Type B pancreatic cell (in vitro differentiated cells): ENCODE measurements at regions not wholly inside any gene's neighbourhood (a gene's known extent, or its start where the extent isn't known, plus 50 kb on each side); places are given as distances from the start of the nearest gene placed in this dataset.

Experiments
- DNase-seq: peaks from one replicate; pipeline ENCODE4 v3.0.0; 2021; ENCODE audit warnings: mixed read lengths; ENCODE audit not compliant: unreplicated experiment; ENCODE audit errors: extremely low spot score
- H3K27ac Mint-ChIP-seq: 2 replicates; pipeline ENCODE4 v1.8.0; 2021; ENCODE audit warnings: mild to moderate bottlenecking, mixed read lengths
- H3K27me3 Mint-ChIP-seq: 2 replicates; pipeline ENCODE4 v1.8.0; 2021; ENCODE audit warnings: mixed read lengths
- H3K36me3 Mint-ChIP-seq: 2 replicates; pipeline ENCODE4 v1.8.0; 2021; ENCODE audit warnings: mixed read lengths
- H3K4me1 Mint-ChIP-seq: one replicate; pipeline ENCODE4 v1.8.0; 2021; ENCODE audit warnings: mixed read lengths; ENCODE audit not compliant: unreplicated experiment
- H3K4me3 Mint-ChIP-seq: 2 replicates; pipeline ENCODE4 v1.8.0; 2021; ENCODE audit warnings: mild to moderate bottlenecking, mixed read lengths
- H3K9me3 Mint-ChIP-seq: 2 replicates; pipeline ENCODE4 v1.8.0; 2021; ENCODE audit warnings: mixed read lengths
- CTCF ChIP-seq: fragments of 200-600 bp; sonication (generic); conservative IDR thresholded peaks from 2 replicates; pipeline ENCODE4 v1.5.0; 2021; ENCODE audit warnings: antibody characterized with exemption, mild to moderate bottlenecking

- Mint-ChIP-seq H3K36me3 (peaks cover 5% of the 10 kb centered on the region), H3K4me3 (no peak overlapping the region), H3K27ac (no peak overlapping the region), H3K27me3 (no peaks in the 10 kb centered on the region), H3K9me3 (no peaks in the 10 kb centered on the region), H3K4me1 (no peaks in the 10 kb centered on the region)
- TF ChIP-seq CTCF: no peak
- no peak for DNase-seq
Observed at GRCh38 chr12:75863533-75863932, 168.0 kb downstream of the PHLDA1 start.

GRCh38 chr12:75862692-75863471 is 168.7 kb downstream of the PHLDA1 start:
- no peak overlapping the region for H3K4me3 Mint-ChIP-seq
- TF ChIP-seq CTCF: no peak
- peak overlapping the region; percentile 3 for H3K27ac Mint-ChIP-seq
- no peaks in the 10 kb centered on the region for H3K9me3 Mint-ChIP-seq
- H3K4me1 Mint-ChIP-seq: no peaks in the 10 kb centered on the region
- DNase-seq: no peak
- H3K36me3 Mint-ChIP-seq: peaks cover 5% of the 10 kb centered on the region
- H3K27me3 Mint-ChIP-seq: no peaks in the 10 kb centered on the region

- TF ChIP-seq CTCF: no peak
- H3K27ac Mint-ChIP-seq: no peak overlapping the region
Observed at GRCh38 chr12:75859868-75860267, 171.7 kb downstream of the PHLDA1 start.

GRCh38 chr12:75856235-75856634 is 175.3 kb downstream of the PHLDA1 start:
- TF ChIP-seq CTCF: no peak
- H3K36me3 Mint-ChIP-seq: no peaks in the 10 kb centered on the region
- no peaks in the 10 kb centered on the region for H3K27me3 Mint-ChIP-seq
- no peak overlapping the region for H3K27ac Mint-ChIP-seq
- DNase-seq: no peak
- H3K4me1 Mint-ChIP-seq: peaks cover 14% of the 10 kb centered on the region
- H3K4me3 Mint-ChIP-seq: no peak overlapping the region
- H3K9me3 Mint-ChIP-seq: no peaks in the 10 kb centered on the region

More at GRCh38 chr12:75859868-75860267, 171.7 kb downstream of the PHLDA1 start:
- DNase-seq: no peak
- Mint-ChIP-seq H3K4me3 (no peak overlapping the region), H3K9me3 (no peaks in the 10 kb centered on the region), H3K36me3 (no peaks in the 10 kb centered on the region), H3K4me1 (no peaks in the 10 kb centered on the region), H3K27me3 (no peaks in the 10 kb centered on the region)

GRCh38 chr12:75855360-75855759 is 176.2 kb downstream of the PHLDA1 start:
- no peak overlapping the region for H3K4me3 Mint-ChIP-seq
- TF ChIP-seq CTCF: no peak
- H3K9me3 Mint-ChIP-seq: peaks cover 4% of the 10 kb centered on the region
- no peaks in the 10 kb centered on the region for H3K36me3 Mint-ChIP-seq
- DNase-seq: no peak
- H3K27ac Mint-ChIP-seq: no peak overlapping the region
- H3K27me3 Mint-ChIP-seq: no peaks in the 10 kb centered on the region
- H3K4me1 Mint-ChIP-seq: peaks cover 23% of the 10 kb centered on the region
